SU-DHL-6 (cell line): ENCODE measurements at regions not wholly inside any gene's neighbourhood (a gene's known extent, or its start where the extent isn't known, plus 50 kb on each side); places are given as distances from the start of the nearest gene placed in this dataset.

ENCODE experiments used
- H2AFZ ChIP-seq: fragments of 200-600 bp; sonication (generic); 2 replicates; pipeline ENCODE4 v1.6.1; 2014; ENCODE audit warnings: low read depth, mild to moderate bottlenecking, moderate library complexity, mixed read lengths, antibody characterized with exemption, low read length; ENCODE audit not compliant: severe bottlenecking
- H3F3A ChIP-seq: fragments of 200-600 bp; shearing (Covaris generic); 2 replicates; pipeline ENCODE4 v1.6.0; 2016; ENCODE audit warnings: antibody characterized with exemption, mild to moderate bottlenecking; ENCODE audit not compliant: insufficient read depth
- H3K27ac ChIP-seq: fragments of 200-600 bp; sonication (generic); 2 replicates; pipeline ENCODE4 v1.5.1; 2016; ENCODE audit warnings: low read depth, mild to moderate bottlenecking, low read length, moderate library complexity, mixed read lengths
- H3K27me3 ChIP-seq: fragments of 200-600 bp; sonication (generic), shearing (Covaris generic); 2 replicates; pipeline ENCODE4 v1.6.0; 2014; ENCODE audit warnings: mild to moderate bottlenecking, low read length
- H3K36me3 ChIP-seq: fragments of 200-600 bp; sonication (generic); 2 replicates; pipeline ENCODE4 v1.6.1; 2014; ENCODE audit warnings: mild to moderate bottlenecking, low read length, mixed read lengths
- H3K4me2 ChIP-seq: fragments of 300-600, 200-600 bp; shearing (Covaris generic), sonication (generic); 2 replicates; pipeline ENCODE4 v1.6.0; 2014; ENCODE audit warnings: low read length, low read depth, mild to moderate bottlenecking; ENCODE audit not compliant: poor library complexity, severe bottlenecking
- H3K4me3 ChIP-seq: fragments of 200-600 bp; sonication (generic); 2 replicates; pipeline ENCODE4 v1.5.1; 2014; ENCODE audit warnings: antibody characterized with exemption, low read length, mild to moderate bottlenecking, mixed read lengths; ENCODE audit not compliant: insufficient read depth, poor library complexity, severe bottlenecking
- H3K79me2 ChIP-seq: fragments of 200-600 bp; sonication (generic); 2 replicates; pipeline ENCODE4 v1.6.1; 2014; ENCODE audit warnings: mild to moderate bottlenecking, low read length, moderate library complexity; ENCODE audit not compliant: insufficient read depth
- H3K9ac ChIP-seq: fragments of 200-600 bp; sonication (generic); 2 replicates; pipeline ENCODE4 v1.7.0; 2014; ENCODE audit warnings: mild to moderate bottlenecking, low read length
- H3K9me2 ChIP-seq: fragments of 200-600 bp; sonication (generic); replicated peaks from 2 replicates; pipeline ENCODE4 v1.6.1; 2014; ENCODE audit warnings: low read length; ENCODE audit not compliant: insufficient read depth
- H3K9me3 ChIP-seq: fragments of 200-600 bp; sonication (generic); 2 replicates; pipeline ENCODE4 v1.6.1; 2014; ENCODE audit warnings: low read length, mixed read lengths; ENCODE audit not compliant: insufficient read depth
- H4K20me1 ChIP-seq: fragments of 200-600 bp; sonication (generic); 2 replicates; pipeline ENCODE4 v1.6.1; 2014; ENCODE audit warnings: low read depth, mild to moderate bottlenecking, antibody characterized with exemption, low read length, moderate library complexity, mixed read lengths
- CTCF ChIP-seq: fragments of 200-600 bp; sonication (generic); IDR thresholded peaks from one replicate; pipeline ENCODE4 v1.5.1; 2017; ENCODE audit warnings: antibody characterized with exemption, mild to moderate bottlenecking, low read length, moderate library complexity; ENCODE audit not compliant: insufficient read depth, poor library complexity, severe bottlenecking
- EZH2phosphoT487 ChIP-seq: fragments of 200-600 bp; sonication (generic), shearing (Covaris generic); conservative IDR thresholded peaks from 2 replicates; pipeline ENCODE4 v1.6.1; 2018; ENCODE audit warnings: mild to moderate bottlenecking, antibody characterized with exemption, low read length, moderate library complexity, mixed read lengths

GRCh38 chr12:46635818-46636217, 190.0 kb downstream of the SLC38A4 start:
- Histone ChIP-seq H3K36me3 (no peaks in the 10 kb centered on the region), H3K27me3 (0 out of 2 replicates have a peak, but pooled peaks cover 3% of the 10 kb centered on the region), H3K9me2 (no peaks in the 10 kb centered on the region), H3K27ac (no peak overlapping the region), H3F3A (no peaks in the 10 kb centered on the region), H4K20me1 (no peaks in the 10 kb centered on the region), H3K9me3 (no peaks in the 10 kb centered on the region), H3K4me3 (no peak overlapping the region), H3K4me2 (no peak overlapping the region), H3K9ac (no peak overlapping the region), H2AFZ (no peak overlapping the region), H3K79me2 (no peaks in the 10 kb centered on the region)
- no peak for TF ChIP-seq EZH2phosphoT487
- TF ChIP-seq CTCF = no peak

DNA sequence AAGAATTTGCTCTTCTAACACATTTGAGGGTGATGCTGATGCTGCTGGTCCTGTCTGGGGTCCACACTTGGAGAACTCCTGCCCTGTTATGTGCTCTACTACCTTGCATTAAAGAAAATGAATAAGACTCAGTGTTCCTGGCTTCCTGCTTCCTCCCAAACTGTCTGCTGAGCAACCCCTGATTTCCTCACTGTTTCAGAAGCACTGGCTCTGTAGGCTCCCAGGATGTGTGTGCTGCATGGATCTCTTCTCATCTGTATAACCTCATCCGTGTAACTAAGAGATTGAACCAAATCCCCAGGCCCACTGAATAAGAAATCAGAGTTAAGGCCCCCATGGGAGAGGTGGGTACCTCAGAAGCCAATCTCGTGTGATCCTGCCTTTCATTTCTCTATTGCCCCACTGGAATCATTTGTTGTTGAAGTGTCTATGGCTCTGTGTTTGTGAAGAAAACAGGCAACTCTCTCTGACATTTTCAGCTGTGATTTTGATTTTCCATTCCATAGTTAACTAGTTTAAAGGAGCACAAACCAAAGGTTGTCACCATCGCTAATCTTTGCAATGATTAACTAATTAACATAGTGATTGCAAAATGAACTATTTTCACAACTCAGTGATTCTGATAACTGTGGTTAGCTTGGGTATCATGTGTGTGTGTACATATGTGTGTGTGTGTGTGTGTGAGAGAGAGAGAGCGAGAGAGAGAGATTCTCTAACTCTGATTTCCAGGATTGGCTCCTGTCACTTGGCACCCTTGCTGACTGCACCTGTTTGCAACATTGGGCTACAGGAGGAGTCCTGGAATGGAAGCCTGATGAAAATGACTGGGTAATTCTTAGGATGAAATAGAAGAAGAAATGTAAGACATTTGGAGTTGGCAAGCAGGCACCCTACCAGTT, 196.2 kb downstream of the SLC38A4 start:
- TF ChIP-seq CTCF = no peak
- TF ChIP-seq EZH2phosphoT487 = no peak

DNA sequence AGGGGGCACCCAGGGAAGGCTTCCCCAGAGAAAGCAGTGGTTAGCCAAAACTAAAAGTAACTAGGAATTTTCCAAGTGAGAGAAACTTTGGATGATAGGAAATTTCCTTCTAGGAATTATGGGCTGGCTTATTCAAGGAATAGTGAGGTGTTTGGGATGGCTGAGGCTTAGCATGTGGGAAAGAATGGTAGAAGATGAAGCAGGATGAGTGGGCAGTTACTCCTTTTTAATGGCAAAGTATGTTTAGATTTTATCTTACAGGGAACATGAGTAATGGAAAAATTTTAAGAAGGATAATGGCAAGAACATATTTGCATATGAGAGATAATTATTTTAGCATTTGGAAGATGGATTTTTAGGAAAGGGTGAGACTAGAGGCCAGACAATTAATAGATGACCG, 197.6 kb downstream of the SLC38A4 start:
- no peak overlapping the region for H2AFZ ChIP-seq
- H3K4me2 ChIP-seq = no peak overlapping the region
- H3K9me3 ChIP-seq = no peaks in the 10 kb centered on the region
- no peaks in the 10 kb centered on the region for H3F3A ChIP-seq
- no peak overlapping the region for H3K27ac ChIP-seq
- H3K9ac ChIP-seq = no peak overlapping the region
- no peak overlapping the region for H3K4me3 ChIP-seq
- no peaks in the 10 kb centered on the region for H3K9me2 ChIP-seq
- H3K36me3 ChIP-seq = no peaks in the 10 kb centered on the region
- H3K27me3 ChIP-seq = no peaks in the 10 kb centered on the region
- TF ChIP-seq EZH2phosphoT487 (no peak), CTCF (no peak)
- H3K79me2 ChIP-seq = no peaks in the 10 kb centered on the region
- no peaks in the 10 kb centered on the region for H4K20me1 ChIP-seq

More for the DNA sequence above, 196.2 kb downstream of the SLC38A4 start:
- Histone ChIP-seq H3K9ac (no peak overlapping the region), H3K79me2 (no peaks in the 10 kb centered on the region), H2AFZ (no peak overlapping the region), H3K4me3 (no peak overlapping the region), H3K9me2 (no peaks in the 10 kb centered on the region), H4K20me1 (no peaks in the 10 kb centered on the region), H3K36me3 (no peaks in the 10 kb centered on the region), H3K27ac (no peak overlapping the region), H3K27me3 (no peaks in the 10 kb centered on the region), H3K9me3 (no peaks in the 10 kb centered on the region), H3K4me2 (no peak overlapping the region), H3F3A (no peaks in the 10 kb centered on the region)
